Caco-2 (cell line): ENCODE measurements at regions not wholly inside any gene's neighbourhood (a gene's known extent, or its start where the extent isn't known, plus 50 kb on each side); places are given as distances from the start of the nearest gene placed in this dataset.

ENCODE experiments used
- BruUV-seq: library from RNA; stranded (reverse); fragments of 400-500 nt; replicated peaks from 2 replicates; lab custom pipeline; 2021; lab: Mats Ljungman, UMichigan
- CTCF ChIA-PET: fragments of 300-600 bp; sonication (Branson Sonifier 250); formaldehyde crosslinking; loops from one replicate; lab custom pipeline; 2022; ENCODE audit warnings: antibody characterized with exemption; lab: Charles Lee
- POLR2A ChIA-PET: fragments of 300-600 bp; sonication (Branson Sonifier 250); formaldehyde crosslinking; loops from one replicate; lab custom pipeline; 2022; ENCODE audit warnings: antibody characterized with exemption; lab: Charles Lee
- DNase-seq, 2 experiments: peaks; one replicate each; pipeline versions ENCODE4 v3.0.0 to v3.0.0-alpha.2; 2020 to 2022
- H3K27me3 ChIP-seq: replicated peaks from 2 replicates; pipeline ENCODE4 v1.6.0; 2011; ENCODE audit warnings: low read length; ENCODE audit not compliant: control insufficient read depth, insufficient read depth
- H3K36me3 ChIP-seq: 2 replicates; pipeline ENCODE4 v1.5.1; 2011; ENCODE audit warnings: low read length; ENCODE audit not compliant: control insufficient read depth, insufficient read depth
- H3K4me1 ChIP-seq: fragments of 250-450 bp; sonication (Bioruptor Pico); 2 replicates; pipeline ENCODE4 v1.5.1; 2020; ENCODE audit warnings: mild to moderate bottlenecking
- H3K4me3 ChIP-seq: 2 replicates; pipeline ENCODE4 v1.5.1; 2011; ENCODE audit warnings: low read depth, mild to moderate bottlenecking, control low read depth, low read length
- H3K9me3 ChIP-seq: fragments of 250-450 bp; sonication (Bioruptor Pico); 2 replicates; pipeline ENCODE4 v1.5.1; 2020; ENCODE audit warnings: mild to moderate bottlenecking, moderate library complexity
- H3K27ac Mint-ChIP-seq: one replicate; pipeline ENCODE4 v1.8.0; 2022; ENCODE audit warnings: mixed read lengths; ENCODE audit not compliant: unreplicated experiment
- H3K27me3 Mint-ChIP-seq: one replicate; pipeline ENCODE4 v1.8.0; 2022; ENCODE audit warnings: mixed read lengths; ENCODE audit not compliant: insufficient read depth, unreplicated experiment
- H3K36me3 Mint-ChIP-seq: one replicate; pipeline ENCODE4 v1.8.0; 2022; ENCODE audit warnings: mild to moderate bottlenecking, mixed read lengths; ENCODE audit not compliant: insufficient read depth, unreplicated experiment
- H3K4me1 Mint-ChIP-seq: one replicate; pipeline ENCODE4 v1.8.0; 2022; ENCODE audit warnings: low read depth, mixed read lengths; ENCODE audit not compliant: unreplicated experiment
- H3K4me3 Mint-ChIP-seq: one replicate; pipeline ENCODE4 v1.8.0; 2022; ENCODE audit warnings: mild to moderate bottlenecking, moderate library complexity, mixed read lengths; ENCODE audit not compliant: unreplicated experiment
- H3K9me3 Mint-ChIP-seq: one replicate; pipeline ENCODE4 v1.8.0; 2022; ENCODE audit warnings: mixed read lengths; ENCODE audit not compliant: unreplicated experiment
- intact Hi-C: fragments of 100-400 bp; cut with micrococcal nuclease; formaldehyde crosslinking; loops from one replicate; pipeline ENCODE4 v1.10.0; 2022; ENCODE audit not compliant: unreplicated experiment
- TF ChIP-seq, protein P1 (sequence below), 2 experiments: fragments of 200-600 bp in 1 of 2; IDR thresholded peaks; 1 replicate in 1 of 2; 2 replicates in 1 of 2; pipeline versions ENCODE4 v1.5.1 to v1.8.0; 2011 to 2022; ENCODE audit warnings: antibody characterized with exemption in 1 of 2, control low read depth in 1 of 2, inconsistent platforms in 1 of 2, low read depth in 1 of 2, low read length in 1 of 2, mild to moderate bottlenecking in 1 of 2, moderate library complexity in 1 of 2; ENCODE audit not compliant: insufficient read depth in 1 of 2, severe bottlenecking in 1 of 2, unreplicated experiment in 1 of 2

DNA sequence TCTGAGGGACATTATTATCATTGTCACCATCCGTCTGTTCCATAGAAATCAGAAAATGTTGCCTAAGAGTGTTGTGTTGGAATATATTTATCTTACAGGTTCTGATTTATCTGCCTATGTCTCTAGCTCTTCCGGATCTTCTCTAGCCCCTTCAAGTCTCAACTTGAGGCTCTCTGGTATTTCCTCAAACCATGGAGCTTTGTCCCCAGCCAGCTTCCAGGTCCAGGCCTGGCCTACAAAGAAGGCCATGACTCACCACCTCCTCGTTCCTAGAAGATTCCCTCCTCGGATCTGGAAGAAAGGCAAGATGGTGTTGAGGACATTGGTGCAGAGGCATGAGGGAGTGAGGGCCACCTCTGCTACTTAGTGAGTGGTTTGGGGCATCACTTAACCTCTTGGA lies 122.1 kb upstream of the TRIB2 start:
- TF ChIP-seq, protein P1, sequence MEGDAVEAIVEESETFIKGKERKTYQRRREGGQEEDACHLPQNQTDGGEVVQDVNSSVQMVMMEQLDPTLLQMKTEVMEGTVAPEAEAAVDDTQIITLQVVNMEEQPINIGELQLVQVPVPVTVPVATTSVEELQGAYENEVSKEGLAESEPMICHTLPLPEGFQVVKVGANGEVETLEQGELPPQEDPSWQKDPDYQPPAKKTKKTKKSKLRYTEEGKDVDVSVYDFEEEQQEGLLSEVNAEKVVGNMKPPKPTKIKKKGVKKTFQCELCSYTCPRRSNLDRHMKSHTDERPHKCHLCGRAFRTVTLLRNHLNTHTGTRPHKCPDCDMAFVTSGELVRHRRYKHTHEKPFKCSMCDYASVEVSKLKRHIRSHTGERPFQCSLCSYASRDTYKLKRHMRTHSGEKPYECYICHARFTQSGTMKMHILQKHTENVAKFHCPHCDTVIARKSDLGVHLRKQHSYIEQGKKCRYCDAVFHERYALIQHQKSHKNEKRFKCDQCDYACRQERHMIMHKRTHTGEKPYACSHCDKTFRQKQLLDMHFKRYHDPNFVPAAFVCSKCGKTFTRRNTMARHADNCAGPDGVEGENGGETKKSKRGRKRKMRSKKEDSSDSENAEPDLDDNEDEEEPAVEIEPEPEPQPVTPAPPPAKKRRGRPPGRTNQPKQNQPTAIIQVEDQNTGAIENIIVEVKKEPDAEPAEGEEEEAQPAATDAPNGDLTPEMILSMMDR (IDR thresholded peaks at IDR 0.05; ENCODE audit: insufficient read depth in 1 of 2, low read depth in 1 of 2, low read length in 1 of 2, severe bottlenecking in 1 of 2, unreplicated experiment in 1 of 2): no peak
- Histone ChIP-seq H3K4me1 (no peaks in the 10 kb centered on the region), H3K4me3 (no peak overlapping the region), H3K9me3 (no peaks in the 10 kb centered on the region; the same call in 1 of the 2 replicates), H3K36me3 (no peaks in the 10 kb centered on the region), H3K27me3 (no peaks in the 10 kb centered on the region)
- DNase-seq: no peak
- Mint-ChIP-seq H3K9me3 (no peaks in the 10 kb centered on the region), H3K27me3 (no peaks in the 10 kb centered on the region), H3K4me1 (no peaks in the 10 kb centered on the region), H3K4me3 (no peak overlapping the region), H3K27ac (no peak overlapping the region), H3K36me3 (no peaks in the 10 kb centered on the region)
- no TSS peak for BruUV-seq
- POLR2A ChIA-PET: interaction anchor here (0.6 kb wide), 1 partner anchor 44 kb away, joined by 6 read pairs; no protein-coding TSS in a partner anchor
- intact Hi-C loops: no loop called here
- CTCF ChIA-PET: no interaction called here

DNA sequence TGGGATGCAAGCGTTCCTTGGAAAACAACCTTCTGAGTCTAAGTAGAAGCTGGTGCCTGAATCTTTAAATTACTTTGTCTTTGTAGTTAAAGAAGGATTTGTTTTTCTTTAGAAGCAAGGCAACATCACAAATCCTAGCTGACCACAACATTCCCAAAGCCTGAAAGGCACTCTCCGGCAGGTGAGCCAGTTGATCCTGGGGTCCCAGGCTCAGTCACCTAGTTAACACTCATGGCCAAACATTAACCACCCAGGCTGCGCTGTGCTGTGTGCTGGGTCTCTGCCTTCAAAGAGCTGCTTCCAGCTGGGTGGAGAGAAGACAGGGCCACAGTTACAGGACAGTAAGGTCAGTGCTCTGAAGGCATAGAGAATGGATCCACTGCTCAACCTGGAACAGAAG lies 120.0 kb upstream of the TRIB2 start:
- DNase-seq: no peak
- H3K9me3 ChIP-seq: no peaks in the 10 kb centered on the region; the same call in 1 of the 2 replicates
- ChIA-PET POLR2A (no interaction called here), CTCF (no interaction called here)
- Mint-ChIP-seq H3K4me3 (no peak overlapping the region), H3K4me1 (no peaks in the 10 kb centered on the region), H3K36me3 (no peaks in the 10 kb centered on the region), H3K27me3 (peaks cover 2% of the 10 kb centered on the region), H3K9me3 (no peaks in the 10 kb centered on the region), H3K27ac (no peak overlapping the region)
- H3K4me3 ChIP-seq: no peak overlapping the region
- intact Hi-C loops: no loop called here
- BruUV-seq: no TSS peak
- no peaks in the 10 kb centered on the region for H3K36me3 ChIP-seq
- TF ChIP-seq, protein P1 (IDR thresholded peaks at IDR 0.05; ENCODE audit: insufficient read depth in 1 of 2, low read depth in 1 of 2, low read length in 1 of 2, severe bottlenecking in 1 of 2, unreplicated experiment in 1 of 2): no peak
- H3K4me1 ChIP-seq: no peaks in the 10 kb centered on the region
- H3K27me3 ChIP-seq: no peaks in the 10 kb centered on the region

DNA sequence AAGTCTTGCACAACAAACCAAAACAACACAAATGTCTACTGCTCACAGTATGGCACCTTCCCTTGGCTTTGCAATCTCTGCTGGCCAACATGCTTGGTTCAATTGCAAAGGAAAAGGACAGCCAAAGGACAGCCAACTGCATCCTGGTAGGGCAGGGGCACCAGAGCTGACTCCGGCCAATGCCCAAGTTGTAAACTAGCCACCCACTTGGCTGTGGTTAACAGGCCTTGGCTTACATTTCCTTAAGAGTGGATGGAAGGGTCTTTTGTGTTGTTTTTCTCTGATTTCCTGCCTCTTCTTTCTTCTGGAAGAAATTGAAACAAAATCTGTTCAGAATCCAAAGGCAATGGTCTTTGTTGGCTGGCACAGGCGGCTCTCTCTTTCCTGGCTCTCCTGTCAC lies 119.1 kb upstream of the TRIB2 start:
- no peaks in the 10 kb centered on the region for H3K4me1 ChIP-seq
- CTCF ChIA-PET: no interaction called here

More for the DNA sequence above, 119.1 kb upstream of the TRIB2 start:
- intact Hi-C loops: no loop called here
- Histone ChIP-seq H3K36me3 (no peaks in the 10 kb centered on the region), H3K9me3 (no peaks in the 10 kb centered on the region; the same call in 1 of the 2 replicates), H3K4me3 (no peak overlapping the region), H3K27me3 (no peaks in the 10 kb centered on the region)
- TF ChIP-seq, protein P1 (IDR thresholded peaks at IDR 0.05; ENCODE audit: insufficient read depth in 1 of 2, low read depth in 1 of 2, low read length in 1 of 2, severe bottlenecking in 1 of 2, unreplicated experiment in 1 of 2): no peak
- DNase-seq: no peak
- Mint-ChIP-seq H3K4me3 (no peak overlapping the region), H3K36me3 (no peaks in the 10 kb centered on the region), H3K9me3 (no peaks in the 10 kb centered on the region), H3K27me3 (peaks cover 5% of the 10 kb centered on the region), H3K27ac (no peak overlapping the region), H3K4me1 (no peaks in the 10 kb centered on the region)
- POLR2A ChIA-PET: no interaction called here
- BruUV-seq: no TSS peak
